ENCODE measurements at regions not wholly inside any gene's neighbourhood (a gene's known extent, or its start where the extent isn't known, plus 50 kb on each side); places are given as distances from the start of the nearest gene placed in this dataset.

DNA sequence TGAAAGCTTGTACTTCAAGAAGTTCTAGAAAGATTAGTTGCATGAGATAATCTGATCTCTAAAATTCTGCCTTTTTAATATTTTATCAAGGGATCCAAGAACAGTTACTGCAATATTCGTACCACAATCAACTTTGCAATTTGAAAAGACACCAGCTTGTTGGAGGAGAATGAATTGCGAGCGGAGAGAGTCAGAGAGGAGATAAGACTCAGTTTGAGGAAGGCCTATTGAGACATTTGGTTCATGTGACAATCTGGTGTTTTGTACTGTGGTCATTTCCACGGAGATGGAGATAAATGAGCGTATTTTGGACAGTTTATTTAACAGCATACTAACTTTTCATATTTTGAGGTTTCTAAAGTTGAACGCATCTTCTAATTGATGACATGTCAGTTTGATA, 1276.0 kb downstream of the EFNB2 start:
- Histone ChIP-seq H3K27me3 (no peaks in the 10 kb centered on the region), H3K79me2 (no peaks in the 10 kb centered on the region), H3K27ac (no peak overlapping the region), H3K36me3 (replicated peaks; ENCODE audit: insufficient read depth, low read depth) (no peaks in the 10 kb centered on the region), H3K9me2 (replicated peaks; ENCODE audit: insufficient read depth) (no peaks in the 10 kb centered on the region), H3K9me3 (ENCODE audit: low read depth) (no peaks in the 10 kb centered on the region), H3K4me2 (no peak overlapping the region), H3K4me1 (ENCODE audit: insufficient read depth) (peaks cover 6% of the 10 kb centered on the region), H2AFZ (no peak overlapping the region), H4K20me1 (ENCODE audit: insufficient read depth, poor library complexity, severe bottlenecking) (no peaks in the 10 kb centered on the region), H3K4me3 (no peak overlapping the region)
- no peak for DNase-seq (ENCODE audit: low spot score)
- 79% methylated on average over 6 of the region's 6 CpGs for WGBS (ENCODE audit: low lambda C conversion rate, missing lambda C conversion rate)
- TF ChIP-seq, protein P1, sequence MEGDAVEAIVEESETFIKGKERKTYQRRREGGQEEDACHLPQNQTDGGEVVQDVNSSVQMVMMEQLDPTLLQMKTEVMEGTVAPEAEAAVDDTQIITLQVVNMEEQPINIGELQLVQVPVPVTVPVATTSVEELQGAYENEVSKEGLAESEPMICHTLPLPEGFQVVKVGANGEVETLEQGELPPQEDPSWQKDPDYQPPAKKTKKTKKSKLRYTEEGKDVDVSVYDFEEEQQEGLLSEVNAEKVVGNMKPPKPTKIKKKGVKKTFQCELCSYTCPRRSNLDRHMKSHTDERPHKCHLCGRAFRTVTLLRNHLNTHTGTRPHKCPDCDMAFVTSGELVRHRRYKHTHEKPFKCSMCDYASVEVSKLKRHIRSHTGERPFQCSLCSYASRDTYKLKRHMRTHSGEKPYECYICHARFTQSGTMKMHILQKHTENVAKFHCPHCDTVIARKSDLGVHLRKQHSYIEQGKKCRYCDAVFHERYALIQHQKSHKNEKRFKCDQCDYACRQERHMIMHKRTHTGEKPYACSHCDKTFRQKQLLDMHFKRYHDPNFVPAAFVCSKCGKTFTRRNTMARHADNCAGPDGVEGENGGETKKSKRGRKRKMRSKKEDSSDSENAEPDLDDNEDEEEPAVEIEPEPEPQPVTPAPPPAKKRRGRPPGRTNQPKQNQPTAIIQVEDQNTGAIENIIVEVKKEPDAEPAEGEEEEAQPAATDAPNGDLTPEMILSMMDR (IDR thresholded peaks at IDR 0.05; ENCODE audit: poor library complexity): no peak
- TF ChIP-seq EZH2phosphoT487 (IDR thresholded peaks at IDR 0.05; ENCODE audit: low read depth, severe bottlenecking, unreplicated experiment) (no peak), EZH2 (IDR thresholded peaks at IDR 0.05; ENCODE audit: borderline replicate concordance) (no peak)

DNA sequence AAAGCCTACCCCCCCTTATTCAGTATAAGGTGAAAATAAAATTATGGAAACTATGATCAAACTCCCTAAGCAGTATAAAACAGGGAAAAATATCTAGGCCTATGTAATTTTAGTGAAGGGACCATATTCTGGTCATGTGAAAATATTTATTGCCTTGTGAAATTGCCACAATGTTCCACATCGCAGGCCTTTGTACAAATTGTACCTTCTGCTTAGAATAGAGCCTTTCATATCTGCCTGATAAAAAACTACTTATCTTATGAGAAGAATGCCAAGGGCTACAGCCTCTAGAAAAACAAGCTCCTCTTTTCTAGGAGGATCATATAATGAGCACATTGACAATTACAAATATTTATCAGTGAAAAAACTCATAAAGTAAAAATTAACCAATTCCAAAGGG, 1280.0 kb downstream of the EFNB2 start:
- H3K9me2 ChIP-seq (replicated peaks; ENCODE audit: insufficient read depth): no peaks in the 10 kb centered on the region
- no peak for DNase-seq (ENCODE audit: low spot score)
- H2AFZ ChIP-seq: peak overlapping the region; percentile 50
- 47% methylated on average over 1 of the region's 1 CpG for WGBS (ENCODE audit: low lambda C conversion rate, missing lambda C conversion rate)
- TF ChIP-seq EZH2phosphoT487 (IDR thresholded peaks at IDR 0.05; ENCODE audit: low read depth, severe bottlenecking, unreplicated experiment): no peak
- TF ChIP-seq, protein P1 (IDR thresholded peaks at IDR 0.05; ENCODE audit: poor library complexity): no peak
- TF ChIP-seq EZH2 (IDR thresholded peaks at IDR 0.05; ENCODE audit: borderline replicate concordance): no peak
- H3K4me3 ChIP-seq: no peak overlapping the region
- H3K9me3 ChIP-seq (ENCODE audit: low read depth): no peaks in the 10 kb centered on the region
- no peaks in the 10 kb centered on the region for H3K79me2 ChIP-seq
- H3K36me3 ChIP-seq (replicated peaks; ENCODE audit: insufficient read depth, low read depth): no peaks in the 10 kb centered on the region
- H3K27ac ChIP-seq: peak overlapping the region; percentile 72
- H3K4me2 ChIP-seq: peak overlapping the region; percentile 17
- peaks cover 6% of the 10 kb centered on the region for H3K4me1 ChIP-seq (ENCODE audit: insufficient read depth)
- no peaks in the 10 kb centered on the region for H4K20me1 ChIP-seq (ENCODE audit: insufficient read depth, poor library complexity, severe bottlenecking)
- no peaks in the 10 kb centered on the region for H3K27me3 ChIP-seq

DNA sequence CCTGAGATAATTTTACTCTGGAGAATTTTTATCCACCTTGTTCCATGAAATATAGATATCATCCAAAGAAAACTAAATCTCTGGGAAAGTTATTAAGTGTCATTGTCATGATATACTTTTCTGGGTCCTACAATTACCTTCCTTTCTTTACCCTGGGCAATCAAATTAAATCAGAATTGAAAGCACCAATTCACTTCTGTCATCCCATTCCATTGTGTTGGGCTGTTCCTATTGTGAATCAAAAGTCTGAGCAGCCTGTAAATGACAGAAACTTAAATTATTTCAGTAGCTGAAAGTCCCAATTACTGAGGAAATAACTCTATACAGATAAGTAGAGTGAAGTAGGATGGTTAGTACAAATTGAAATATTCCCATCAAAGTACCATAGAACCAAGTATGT, 1284.2 kb downstream of the EFNB2 start:
- Histone ChIP-seq H3K36me3 (replicated peaks; ENCODE audit: insufficient read depth, low read depth) (no peaks in the 10 kb centered on the region), H3K9me2 (replicated peaks; ENCODE audit: insufficient read depth) (no peaks in the 10 kb centered on the region), H3K4me1 (ENCODE audit: insufficient read depth) (peaks cover 6% of the 10 kb centered on the region), H3K27me3 (no peaks in the 10 kb centered on the region), H2AFZ (no peak overlapping the region), H3K79me2 (no peaks in the 10 kb centered on the region), H3K9me3 (ENCODE audit: low read depth) (no peaks in the 10 kb centered on the region), H4K20me1 (ENCODE audit: insufficient read depth, poor library complexity, severe bottlenecking) (no peaks in the 10 kb centered on the region), H3K27ac (no peak overlapping the region), H3K4me2 (no peak overlapping the region), H3K4me3 (no peak overlapping the region)
- TF ChIP-seq, protein P1 (IDR thresholded peaks at IDR 0.05; ENCODE audit: poor library complexity): no peak
- TF ChIP-seq EZH2phosphoT487 (IDR thresholded peaks at IDR 0.05; ENCODE audit: low read depth, severe bottlenecking, unreplicated experiment): no peak
- no peak for TF ChIP-seq EZH2 (IDR thresholded peaks at IDR 0.05; ENCODE audit: borderline replicate concordance)
- no peak for DNase-seq (ENCODE audit: low spot score)

GRCh38 chr13:105247830-105248229, 1287.6 kb downstream of the EFNB2 start:
- WGBS (ENCODE audit: low lambda C conversion rate, missing lambda C conversion rate): 84% methylated on average over 5 of the region's 5 CpGs
- Histone ChIP-seq H4K20me1 (ENCODE audit: insufficient read depth, poor library complexity, severe bottlenecking) (no peaks in the 10 kb centered on the region), H3K36me3 (replicated peaks; ENCODE audit: insufficient read depth, low read depth) (no peaks in the 10 kb centered on the region), H3K9me3 (ENCODE audit: low read depth) (no peaks in the 10 kb centered on the region), H3K4me3 (no peak overlapping the region), H3K79me2 (no peaks in the 10 kb centered on the region), H3K27me3 (no peaks in the 10 kb centered on the region), H3K4me2 (no peak overlapping the region), H3K27ac (no peak overlapping the region), H3K4me1 (ENCODE audit: insufficient read depth) (no peaks in the 10 kb centered on the region), H3K9me2 (replicated peaks; ENCODE audit: insufficient read depth) (no peaks in the 10 kb centered on the region), H2AFZ (no peak overlapping the region)
- DNase-seq (ENCODE audit: low spot score): no peak
- TF ChIP-seq EZH2phosphoT487 (IDR thresholded peaks at IDR 0.05; ENCODE audit: low read depth, severe bottlenecking, unreplicated experiment) (no peak), EZH2 (IDR thresholded peaks at IDR 0.05; ENCODE audit: borderline replicate concordance) (no peak)
- TF ChIP-seq, protein P1 (IDR thresholded peaks at IDR 0.05; ENCODE audit: poor library complexity): no peak

Data from hepatocyte (in vitro differentiated cells).